C4-2B (cell line): ENCODE measurements at regions not wholly inside any gene's neighbourhood (a gene's known extent, or its start where the extent isn't known, plus 50 kb on each side); places are given as distances from the start of the nearest gene placed in this dataset.
"Not testable (repeated sequence)": the region's sequence is repeated elsewhere in the genome, so short reads cannot be mapped to it uniquely, and the experiment has no call there.

Source experiments
- ZFX ChIP-seq: fragments of 450-650 bp; IDR thresholded peaks from 2 replicates; pipeline ENCODE4 v1.6.1; 2017
- TF ChIP-seq, protein P1 (sequence below): fragments of 450-650 bp; conservative IDR thresholded peaks from 2 replicates; pipeline ENCODE4 v1.5.1; 2017; ENCODE audit warnings: mild to moderate bottlenecking

GRCh38 chr1:199498802-199499201 lies 528.7 kb upstream of the NR5A2 start:
- TF ChIP-seq, protein P1, sequence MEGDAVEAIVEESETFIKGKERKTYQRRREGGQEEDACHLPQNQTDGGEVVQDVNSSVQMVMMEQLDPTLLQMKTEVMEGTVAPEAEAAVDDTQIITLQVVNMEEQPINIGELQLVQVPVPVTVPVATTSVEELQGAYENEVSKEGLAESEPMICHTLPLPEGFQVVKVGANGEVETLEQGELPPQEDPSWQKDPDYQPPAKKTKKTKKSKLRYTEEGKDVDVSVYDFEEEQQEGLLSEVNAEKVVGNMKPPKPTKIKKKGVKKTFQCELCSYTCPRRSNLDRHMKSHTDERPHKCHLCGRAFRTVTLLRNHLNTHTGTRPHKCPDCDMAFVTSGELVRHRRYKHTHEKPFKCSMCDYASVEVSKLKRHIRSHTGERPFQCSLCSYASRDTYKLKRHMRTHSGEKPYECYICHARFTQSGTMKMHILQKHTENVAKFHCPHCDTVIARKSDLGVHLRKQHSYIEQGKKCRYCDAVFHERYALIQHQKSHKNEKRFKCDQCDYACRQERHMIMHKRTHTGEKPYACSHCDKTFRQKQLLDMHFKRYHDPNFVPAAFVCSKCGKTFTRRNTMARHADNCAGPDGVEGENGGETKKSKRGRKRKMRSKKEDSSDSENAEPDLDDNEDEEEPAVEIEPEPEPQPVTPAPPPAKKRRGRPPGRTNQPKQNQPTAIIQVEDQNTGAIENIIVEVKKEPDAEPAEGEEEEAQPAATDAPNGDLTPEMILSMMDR = not testable (repeated sequence)
- not testable (repeated sequence) for TF ChIP-seq ZFX
